Chondrocyte (in vitro differentiated cells): ENCODE measurements at regions not wholly inside any gene's neighbourhood (a gene's known extent, or its start where the extent isn't known, plus 50 kb on each side); places are given as distances from the start of the nearest gene placed in this dataset.

Source experiments
- DNase-seq: peaks from one replicate; pipeline ENCODE4 v3.0.0; 2021; ENCODE audit warnings: mixed read lengths, low spot score
- H3K27ac Mint-ChIP-seq: one replicate; pipeline ENCODE4 v1.8.0; 2021; ENCODE audit warnings: mild to moderate bottlenecking, moderate library complexity, mixed read lengths; ENCODE audit not compliant: unreplicated experiment
- H3K27me3 Mint-ChIP-seq: 2 replicates; pipeline ENCODE4 v1.8.0; 2021; ENCODE audit warnings: low read depth, mixed read lengths
- H3K36me3 Mint-ChIP-seq: 2 replicates; pipeline ENCODE4 v1.8.0; 2021; ENCODE audit warnings: low read depth, mixed read lengths
- H3K4me1 Mint-ChIP-seq: 2 replicates; pipeline ENCODE4 v1.8.0; 2021; ENCODE audit warnings: low read depth, mild to moderate bottlenecking, mixed read lengths
- H3K4me3 Mint-ChIP-seq: one replicate; pipeline ENCODE4 v1.8.0; 2021; ENCODE audit warnings: mild to moderate bottlenecking, moderate library complexity, mixed read lengths; ENCODE audit not compliant: unreplicated experiment
- H3K9me3 Mint-ChIP-seq: 2 replicates; pipeline ENCODE4 v1.8.0; 2021; ENCODE audit warnings: low read depth, mixed read lengths
- TF ChIP-seq, protein P1 (sequence below): fragments of 200-600 bp; sonication (generic); IDR thresholded peaks from 2 replicates; pipeline ENCODE4 v1.5.0; 2021; ENCODE audit warnings: antibody characterized with exemption, mild to moderate bottlenecking, moderate library complexity

DNA sequence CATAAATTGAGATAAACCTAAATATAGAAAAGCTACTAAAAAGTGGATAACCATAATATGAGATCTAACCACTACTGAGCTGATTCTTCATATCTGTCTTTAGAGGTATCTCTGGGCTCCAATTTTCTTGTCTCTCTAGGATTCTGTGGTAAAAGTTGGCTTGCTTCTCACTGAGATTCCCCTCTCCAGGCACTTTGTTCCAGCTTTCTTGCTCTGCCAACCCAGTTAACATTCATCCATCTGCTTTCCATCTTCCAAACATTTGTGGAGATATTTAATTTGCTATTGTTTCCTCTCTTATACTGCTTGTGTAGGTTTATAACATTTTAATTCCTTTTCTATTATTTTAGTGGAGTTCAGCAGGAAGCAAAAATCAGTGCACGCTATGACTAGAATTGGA, 97.6 kb upstream of the LMCD1 start:
- no peak overlapping the region for H3K4me3 Mint-ChIP-seq
- peaks cover 7% of the 10 kb centered on the region for H3K36me3 Mint-ChIP-seq
- H3K4me1 Mint-ChIP-seq: no peaks in the 10 kb centered on the region
- TF ChIP-seq, protein P1, sequence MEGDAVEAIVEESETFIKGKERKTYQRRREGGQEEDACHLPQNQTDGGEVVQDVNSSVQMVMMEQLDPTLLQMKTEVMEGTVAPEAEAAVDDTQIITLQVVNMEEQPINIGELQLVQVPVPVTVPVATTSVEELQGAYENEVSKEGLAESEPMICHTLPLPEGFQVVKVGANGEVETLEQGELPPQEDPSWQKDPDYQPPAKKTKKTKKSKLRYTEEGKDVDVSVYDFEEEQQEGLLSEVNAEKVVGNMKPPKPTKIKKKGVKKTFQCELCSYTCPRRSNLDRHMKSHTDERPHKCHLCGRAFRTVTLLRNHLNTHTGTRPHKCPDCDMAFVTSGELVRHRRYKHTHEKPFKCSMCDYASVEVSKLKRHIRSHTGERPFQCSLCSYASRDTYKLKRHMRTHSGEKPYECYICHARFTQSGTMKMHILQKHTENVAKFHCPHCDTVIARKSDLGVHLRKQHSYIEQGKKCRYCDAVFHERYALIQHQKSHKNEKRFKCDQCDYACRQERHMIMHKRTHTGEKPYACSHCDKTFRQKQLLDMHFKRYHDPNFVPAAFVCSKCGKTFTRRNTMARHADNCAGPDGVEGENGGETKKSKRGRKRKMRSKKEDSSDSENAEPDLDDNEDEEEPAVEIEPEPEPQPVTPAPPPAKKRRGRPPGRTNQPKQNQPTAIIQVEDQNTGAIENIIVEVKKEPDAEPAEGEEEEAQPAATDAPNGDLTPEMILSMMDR: no peak
- no peaks in the 10 kb centered on the region for H3K27me3 Mint-ChIP-seq
- no peak for DNase-seq
- H3K27ac Mint-ChIP-seq: no peak overlapping the region
- H3K9me3 Mint-ChIP-seq: peaks cover 31% of the 10 kb centered on the region

DNA sequence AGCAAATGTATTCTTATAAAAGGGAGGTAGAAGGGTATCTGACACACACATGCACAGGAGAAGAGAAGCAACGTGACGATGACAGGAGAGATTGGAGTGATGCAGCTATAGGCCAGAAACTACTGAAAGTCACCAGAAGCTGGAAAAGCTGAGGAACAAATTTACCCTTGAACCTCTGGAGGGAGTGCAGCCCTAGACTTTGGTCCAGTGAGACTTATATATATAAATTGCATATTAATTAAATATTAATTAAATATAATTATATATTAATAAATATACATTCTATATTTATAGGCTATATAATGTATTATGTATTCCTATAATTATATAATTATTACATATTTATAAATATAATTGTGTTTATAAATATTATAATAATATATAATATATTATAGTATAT, 96.5 kb upstream of the LMCD1 start:
- peaks cover 7% of the 10 kb centered on the region for H3K36me3 Mint-ChIP-seq
- TF ChIP-seq, protein P1: no peak
- H3K27me3 Mint-ChIP-seq: no peaks in the 10 kb centered on the region
- no peak overlapping the region for H3K27ac Mint-ChIP-seq
- H3K4me3 Mint-ChIP-seq: no peak overlapping the region
- no peak for DNase-seq
- H3K9me3 Mint-ChIP-seq: peaks cover 31% of the 10 kb centered on the region
- no peaks in the 10 kb centered on the region for H3K4me1 Mint-ChIP-seq

DNA sequence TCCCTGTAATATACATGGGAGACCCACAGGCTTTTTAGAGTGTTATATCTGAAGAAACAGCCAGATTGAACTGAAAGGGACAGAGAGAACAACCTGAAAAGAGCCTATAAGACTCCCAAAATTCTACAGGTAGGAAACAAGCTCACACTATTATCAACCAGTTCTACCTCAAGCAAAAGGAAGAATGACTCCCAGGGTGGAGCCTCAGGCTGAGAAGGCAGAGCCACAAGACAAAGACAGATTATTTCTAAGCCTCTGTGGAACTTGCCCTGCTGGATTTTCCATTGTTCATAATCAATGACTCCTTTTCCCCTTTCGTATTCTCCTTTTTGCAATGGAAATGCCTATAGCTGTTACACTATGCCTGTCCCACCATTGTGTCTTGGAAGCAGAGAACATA, 95.1 kb upstream of the LMCD1 start:
- H3K9me3 Mint-ChIP-seq: peaks cover 31% of the 10 kb centered on the region
- TF ChIP-seq, protein P1: no peak
- no peak for DNase-seq
- H3K4me3 Mint-ChIP-seq: no peak overlapping the region
- H3K36me3 Mint-ChIP-seq: peaks cover 7% of the 10 kb centered on the region
- H3K4me1 Mint-ChIP-seq: no peaks in the 10 kb centered on the region
- no peaks in the 10 kb centered on the region for H3K27me3 Mint-ChIP-seq
- H3K27ac Mint-ChIP-seq: no peak overlapping the region

DNA sequence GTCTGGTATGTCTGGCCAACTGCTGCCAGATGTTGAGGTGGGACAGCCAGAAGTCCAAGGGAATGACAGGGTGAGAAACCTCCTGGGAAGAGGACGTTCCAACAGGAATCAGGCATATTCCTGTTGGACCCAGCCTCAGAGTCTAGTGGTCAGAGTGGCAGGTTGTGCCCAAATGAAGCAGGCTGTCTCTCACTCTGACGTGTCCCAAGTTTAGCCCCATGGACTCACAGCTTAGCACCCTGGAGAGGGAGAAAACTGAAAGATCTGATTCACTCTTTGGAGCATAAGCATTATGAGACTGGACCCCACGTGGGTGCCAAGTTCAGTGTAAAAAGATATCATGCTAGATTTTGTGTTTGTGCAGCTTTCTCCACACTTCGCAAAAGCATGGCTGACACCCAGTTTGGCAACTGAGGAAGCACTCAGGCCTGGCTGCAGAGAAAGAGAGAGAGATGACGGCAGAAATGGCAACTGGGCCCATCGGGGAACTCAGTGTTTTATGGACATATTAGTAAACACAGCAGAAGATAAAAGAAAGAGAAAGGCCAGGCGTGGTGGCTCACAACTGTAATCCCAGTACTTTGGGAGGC, 88.2 kb upstream of the LMCD1 start:
- no peaks in the 10 kb centered on the region for H3K36me3 Mint-ChIP-seq
- no peaks in the 10 kb centered on the region for H3K27me3 Mint-ChIP-seq
- TF ChIP-seq, protein P1: no peak
- H3K9me3 Mint-ChIP-seq: no peaks in the 10 kb centered on the region
- H3K27ac Mint-ChIP-seq: no peak overlapping the region
- H3K4me3 Mint-ChIP-seq: no peak overlapping the region
- peaks cover 3% of the 10 kb centered on the region for H3K4me1 Mint-ChIP-seq
- DNase-seq: no peak

DNA sequence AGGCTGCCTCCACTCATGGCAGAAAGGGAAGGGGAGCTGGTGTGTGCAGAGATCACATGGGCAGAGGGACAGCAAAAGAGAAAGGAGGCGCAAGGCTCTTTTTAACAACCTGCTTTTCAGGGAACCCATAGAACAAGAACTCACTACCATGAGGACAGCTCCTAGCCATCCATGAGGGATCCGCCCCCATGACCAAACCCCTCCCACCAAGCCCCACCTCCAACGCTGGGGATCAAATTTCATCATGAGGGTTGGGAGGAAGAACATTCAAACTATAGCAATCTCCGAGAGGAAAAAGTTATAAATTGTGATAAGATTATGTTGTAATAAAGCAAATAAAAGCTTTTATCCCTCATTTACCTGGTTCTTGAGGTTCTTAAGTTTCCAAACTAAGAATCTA, 84.7 kb upstream of the LMCD1 start:
- TF ChIP-seq, protein P1: no peak
- H3K27ac Mint-ChIP-seq: no peak overlapping the region
- H3K36me3 Mint-ChIP-seq: no peaks in the 10 kb centered on the region
- no peaks in the 10 kb centered on the region for H3K9me3 Mint-ChIP-seq
- H3K4me1 Mint-ChIP-seq: peaks cover 8% of the 10 kb centered on the region
- H3K4me3 Mint-ChIP-seq: no peak overlapping the region
- no peaks in the 10 kb centered on the region for H3K27me3 Mint-ChIP-seq
- DNase-seq: no peak
